Activated naive CD4-positive, alpha-beta T cell treated with anti-CD3 and anti-CD28 coated beads, Interleukin-2, amount 10 ng/mL, durations not matched to agents 7 days and 5 days (primary cell): ENCODE measurements at regions not wholly inside any gene's neighbourhood (a gene's known extent, or its start where the extent isn't known, plus 50 kb on each side); places are given as distances from the start of the nearest gene placed in this dataset.

Source experiments
- CTCF ChIA-PET: fragments of 350-600 bp; sonication (Branson Sonifier 250); formaldehyde crosslinking; loops from one replicate; lab custom pipeline; 2021; ENCODE audit warnings: antibody characterized with exemption; lab: Charles Lee
- DNase-seq: peaks from one replicate; pipeline ENCODE4 v3.0.0-alpha.2; 2020
- H3K27ac Mint-ChIP-seq: one replicate; pipeline ENCODE4 v1.8.0; 2021; ENCODE audit warnings: mild to moderate bottlenecking, moderate library complexity, mixed read lengths
- H3K27me3 Mint-ChIP-seq: one replicate; pipeline ENCODE4 v1.8.0; 2021; ENCODE audit warnings: mild to moderate bottlenecking, mixed read lengths
- H3K36me3 Mint-ChIP-seq: one replicate; pipeline ENCODE4 v1.8.0; 2021; ENCODE audit warnings: mixed read lengths
- H3K4me1 Mint-ChIP-seq: one replicate; pipeline ENCODE4 v1.8.0; 2021; ENCODE audit warnings: mixed read lengths
- H3K4me3 Mint-ChIP-seq: one replicate; pipeline ENCODE4 v1.8.0; 2021; ENCODE audit warnings: mild to moderate bottlenecking, moderate library complexity, mixed read lengths
- H3K9me3 Mint-ChIP-seq: one replicate; pipeline ENCODE4 v1.8.0; 2021; ENCODE audit warnings: mixed read lengths

- no peaks in the 10 kb centered on the region for H3K9me3 Mint-ChIP-seq
- DNase-seq, result no peak
- H3K27ac Mint-ChIP-seq, result no peak overlapping the region
- no peaks in the 10 kb centered on the region for H3K27me3 Mint-ChIP-seq
- H3K4me1 Mint-ChIP-seq, result no peaks in the 10 kb centered on the region
- CTCF ChIA-PET, result no interaction called here
- no peaks in the 10 kb centered on the region for H3K36me3 Mint-ChIP-seq
- no peak overlapping the region for H3K4me3 Mint-ChIP-seq
Observed at GRCh38 chr3:22495241-22495640, 707.9 kb upstream of the UBE2E2 start.

- H3K27me3 Mint-ChIP-seq, result no peaks in the 10 kb centered on the region
- H3K36me3 Mint-ChIP-seq, result no peaks in the 10 kb centered on the region
- no peak overlapping the region for H3K27ac Mint-ChIP-seq
- no peak for DNase-seq
- no peaks in the 10 kb centered on the region for H3K4me1 Mint-ChIP-seq
- H3K4me3 Mint-ChIP-seq, result no peak overlapping the region
- H3K9me3 Mint-ChIP-seq, result no peaks in the 10 kb centered on the region
- CTCF ChIA-PET, result no interaction called here
Observed at GRCh38 chr3:22495791-22496190, 707.3 kb upstream of the UBE2E2 start.

DNA sequence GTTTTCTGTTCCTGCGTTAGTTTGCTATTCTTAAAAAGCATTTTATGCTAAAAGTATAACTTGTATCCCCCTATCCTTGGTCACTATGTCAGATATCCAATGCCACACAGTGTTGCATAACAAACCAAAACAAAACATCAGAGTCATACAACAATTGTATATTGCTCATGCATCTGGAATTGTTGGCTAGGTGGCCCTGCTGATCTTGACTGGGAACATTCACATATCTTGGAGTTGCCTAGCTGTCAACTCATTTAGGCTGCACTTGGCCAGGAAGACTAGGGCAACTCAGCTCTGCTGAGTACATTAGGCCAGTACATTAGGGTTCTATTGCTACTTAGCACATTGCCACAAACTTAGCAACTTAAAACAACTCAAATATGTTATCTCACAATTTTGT lies 706.5 kb upstream of the UBE2E2 start:
- Mint-ChIP-seq H3K9me3 (no peaks in the 10 kb centered on the region), H3K36me3 (no peaks in the 10 kb centered on the region), H3K4me1 (no peaks in the 10 kb centered on the region), H3K27ac (no peak overlapping the region), H3K4me3 (no peak overlapping the region), H3K27me3 (no peaks in the 10 kb centered on the region)
- DNase-seq, result no peak
- CTCF ChIA-PET, result no interaction called here

- no peaks in the 10 kb centered on the region for H3K4me1 Mint-ChIP-seq
- H3K36me3 Mint-ChIP-seq, result no peaks in the 10 kb centered on the region
- no peaks in the 10 kb centered on the region for H3K9me3 Mint-ChIP-seq
- CTCF ChIA-PET, result no interaction called here
- no peak overlapping the region for H3K27ac Mint-ChIP-seq
- H3K4me3 Mint-ChIP-seq, result no peak overlapping the region
- H3K27me3 Mint-ChIP-seq, result no peaks in the 10 kb centered on the region
- no peak for DNase-seq
Observed at GRCh38 chr3:22506871-22507270, 696.3 kb upstream of the UBE2E2 start.

GRCh38 chr3:22507709-22508108 lies 695.4 kb upstream of the UBE2E2 start:
- CTCF ChIA-PET, result no interaction called here
- H3K36me3 Mint-ChIP-seq, result no peaks in the 10 kb centered on the region
- no peaks in the 10 kb centered on the region for H3K4me1 Mint-ChIP-seq
- H3K9me3 Mint-ChIP-seq, result no peaks in the 10 kb centered on the region
- no peak overlapping the region for H3K4me3 Mint-ChIP-seq
- no peaks in the 10 kb centered on the region for H3K27me3 Mint-ChIP-seq
- no peak overlapping the region for H3K27ac Mint-ChIP-seq
- DNase-seq, result no peak

GRCh38 chr3:22523925-22524324 lies 679.2 kb upstream of the UBE2E2 start:
- Mint-ChIP-seq H3K27me3 (no peaks in the 10 kb centered on the region), H3K27ac (no peak overlapping the region), H3K4me1 (no peaks in the 10 kb centered on the region), H3K4me3 (no peak overlapping the region), H3K36me3 (no peaks in the 10 kb centered on the region), H3K9me3 (peaks cover 4% of the 10 kb centered on the region)
- CTCF ChIA-PET, result no interaction called here
- DNase-seq, result no peak

GRCh38 chr3:22526266-22526837 lies 676.8 kb upstream of the UBE2E2 start:
- H3K4me1 Mint-ChIP-seq, result no peaks in the 10 kb centered on the region
- H3K36me3 Mint-ChIP-seq, result no peaks in the 10 kb centered on the region
- no peak for DNase-seq
- H3K4me3 Mint-ChIP-seq, result no peak overlapping the region
- H3K27me3 Mint-ChIP-seq, result no peaks in the 10 kb centered on the region
- CTCF ChIA-PET, result no interaction called here
- H3K27ac Mint-ChIP-seq, result no peak overlapping the region
- H3K9me3 Mint-ChIP-seq, result peaks cover 4% of the 10 kb centered on the region

- no peaks in the 10 kb centered on the region for H3K4me1 Mint-ChIP-seq
- CTCF ChIA-PET, result no interaction called here
Observed at GRCh38 chr3:22536541-22536940, 666.6 kb upstream of the UBE2E2 start.

DNA sequence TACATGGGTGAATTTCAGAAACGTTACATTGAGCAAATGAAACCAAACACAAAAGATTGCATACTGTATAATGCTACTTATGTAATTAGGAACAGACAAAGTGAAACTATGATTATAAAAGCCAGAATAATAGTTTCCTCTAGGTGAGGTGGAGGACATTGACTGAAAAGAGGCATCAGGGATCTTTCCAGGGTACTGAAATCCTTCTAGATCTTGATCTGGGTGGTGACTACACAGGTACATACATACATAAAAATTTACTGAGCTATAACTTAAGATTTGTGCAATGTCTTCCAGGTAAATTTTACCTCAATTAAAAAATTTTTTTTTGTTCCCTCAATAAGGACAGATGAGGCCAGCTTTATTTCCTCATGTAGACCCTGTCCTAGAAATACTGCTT lies 665.6 kb upstream of the UBE2E2 start:
- H3K27me3 Mint-ChIP-seq, result no peaks in the 10 kb centered on the region
- no peak overlapping the region for H3K27ac Mint-ChIP-seq
- no peaks in the 10 kb centered on the region for H3K36me3 Mint-ChIP-seq
- CTCF ChIA-PET, result no interaction called here
- no peak for DNase-seq
- H3K9me3 Mint-ChIP-seq, result peaks cover 9% of the 10 kb centered on the region
- H3K4me1 Mint-ChIP-seq, result no peaks in the 10 kb centered on the region
- H3K4me3 Mint-ChIP-seq, result no peak overlapping the region

More at GRCh38 chr3:22536541-22536940, 666.6 kb upstream of the UBE2E2 start:
- H3K36me3 Mint-ChIP-seq, result no peaks in the 10 kb centered on the region
- H3K4me3 Mint-ChIP-seq, result no peak overlapping the region
- no peak overlapping the region for H3K27ac Mint-ChIP-seq
- peaks cover 8% of the 10 kb centered on the region for H3K9me3 Mint-ChIP-seq
- no peaks in the 10 kb centered on the region for H3K27me3 Mint-ChIP-seq
- DNase-seq, result no peak

DNA sequence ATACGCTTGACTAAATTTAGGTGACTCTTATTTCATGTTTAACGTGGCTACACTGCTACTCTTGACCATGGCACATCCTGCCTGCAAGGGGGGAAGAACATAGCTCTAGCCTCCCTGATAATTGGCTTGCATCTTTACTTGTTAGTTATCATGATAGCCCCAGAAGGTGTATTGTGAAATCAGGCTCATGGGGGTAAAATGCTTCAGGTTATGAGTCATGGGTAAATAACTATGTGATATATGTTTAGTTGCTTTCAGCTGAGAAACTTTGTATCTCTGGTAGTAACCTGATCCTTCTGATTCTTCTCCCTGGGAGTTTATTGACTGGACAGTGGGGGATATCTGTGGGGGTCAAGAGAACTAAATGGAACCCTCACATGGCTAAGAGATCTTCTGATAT lies 660.8 kb upstream of the UBE2E2 start:
- CTCF ChIA-PET, result no interaction called here
- Mint-ChIP-seq H3K4me3 (no peak overlapping the region), H3K9me3 (peaks cover 9% of the 10 kb centered on the region), H3K27me3 (no peaks in the 10 kb centered on the region), H3K27ac (no peak overlapping the region), H3K36me3 (no peaks in the 10 kb centered on the region), H3K4me1 (no peaks in the 10 kb centered on the region)
- no peak for DNase-seq

DNA sequence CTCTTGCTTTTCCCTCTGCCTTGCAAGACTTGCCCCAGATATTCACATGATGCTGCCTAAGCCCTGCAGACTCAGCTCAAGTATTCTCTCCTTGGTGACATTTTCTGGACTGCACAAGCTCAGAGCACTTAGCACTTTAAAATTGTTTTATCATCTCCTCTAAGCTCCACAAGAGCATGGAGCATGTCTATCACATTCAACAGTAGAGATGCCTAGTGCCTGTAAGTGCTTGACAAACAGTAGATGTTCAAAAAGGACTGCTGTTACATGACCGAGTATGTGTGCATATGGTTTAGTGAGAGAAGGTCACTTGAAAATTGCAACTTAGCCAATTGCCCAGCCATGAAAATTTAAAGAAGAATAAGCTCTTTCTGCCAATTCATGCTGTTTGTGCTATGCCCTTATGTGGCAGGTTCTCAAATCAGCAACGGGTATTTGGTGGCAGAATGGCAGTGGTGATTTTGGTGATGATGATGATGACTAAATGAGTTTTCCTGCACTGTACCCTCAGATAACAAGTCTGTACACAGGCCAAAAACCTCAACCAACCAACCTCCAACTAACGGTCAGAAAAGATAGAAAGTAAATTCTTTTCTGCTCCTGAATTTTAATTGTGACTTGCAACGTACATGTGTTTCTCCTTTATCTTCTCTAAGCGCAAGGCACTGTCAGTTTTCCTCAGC lies 647.2 kb upstream of the UBE2E2 start:
- no peak for DNase-seq
- Mint-ChIP-seq H3K27ac (no peak overlapping the region), H3K9me3 (no peaks in the 10 kb centered on the region), H3K27me3 (no peaks in the 10 kb centered on the region), H3K36me3 (no peaks in the 10 kb centered on the region), H3K4me3 (no peak overlapping the region), H3K4me1 (no peaks in the 10 kb centered on the region)
- CTCF ChIA-PET, result no interaction called here

DNA sequence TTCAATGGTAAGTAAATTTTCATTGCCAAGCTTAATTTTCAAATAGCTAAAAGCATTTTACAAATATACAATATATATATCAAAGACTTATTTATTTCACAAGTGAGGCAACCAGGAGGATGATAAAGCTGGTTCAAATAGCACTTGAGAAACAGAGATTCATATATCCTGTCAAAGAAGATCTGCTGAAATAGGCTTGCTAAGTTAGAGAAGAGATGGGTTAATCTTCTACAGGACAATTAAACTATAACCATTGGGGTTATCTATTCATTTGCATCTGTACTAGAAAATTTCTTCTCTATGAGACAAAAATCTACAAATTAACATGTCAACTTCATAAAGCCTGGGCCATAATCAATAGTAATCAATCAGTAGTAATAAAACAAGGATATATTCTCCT lies 637.7 kb upstream of the UBE2E2 start:
- no peak for DNase-seq
- Mint-ChIP-seq H3K27ac (no peak overlapping the region), H3K4me1 (no peaks in the 10 kb centered on the region), H3K9me3 (no peaks in the 10 kb centered on the region), H3K4me3 (no peak overlapping the region), H3K36me3 (no peaks in the 10 kb centered on the region), H3K27me3 (peaks cover 8% of the 10 kb centered on the region)
- CTCF ChIA-PET, result interaction anchor here (1.7 kb wide), 1 partner anchor 21 kb away, joined by 6 read pairs; no protein-coding TSS in a partner anchor

DNA sequence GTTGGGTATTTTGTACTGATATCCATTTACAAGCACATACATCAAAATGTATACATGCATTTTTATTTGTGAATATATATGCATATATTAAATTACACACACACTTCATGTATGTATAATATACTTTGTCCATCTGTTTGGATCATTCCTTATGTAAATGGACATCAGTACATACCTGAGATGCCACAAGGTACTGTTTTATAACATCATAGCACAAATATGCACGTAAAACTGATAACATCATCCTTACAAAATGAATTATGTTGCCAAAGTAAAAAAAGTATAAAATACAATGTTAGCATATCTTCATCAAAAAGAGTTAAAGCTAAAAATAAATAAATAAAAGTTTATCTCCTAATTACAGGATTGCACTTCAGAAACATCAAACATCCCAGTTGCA lies 634.8 kb upstream of the UBE2E2 start:
- Mint-ChIP-seq H3K4me3 (no peak overlapping the region), H3K9me3 (no peaks in the 10 kb centered on the region), H3K27ac (no peak overlapping the region), H3K27me3 (peaks cover 8% of the 10 kb centered on the region), H3K36me3 (no peaks in the 10 kb centered on the region), H3K4me1 (no peaks in the 10 kb centered on the region)
- DNase-seq, result no peak
- CTCF ChIA-PET, result no interaction called here

- Mint-ChIP-seq H3K9me3 (no peaks in the 10 kb centered on the region), H3K27me3 (peaks cover under 1% of the 10 kb centered on the region), H3K27ac (no peak overlapping the region), H3K4me3 (no peak overlapping the region), H3K4me1 (no peaks in the 10 kb centered on the region), H3K36me3 (no peaks in the 10 kb centered on the region)
- DNase-seq, result no peak
- CTCF ChIA-PET, result no interaction called here
Observed at GRCh38 chr3:22569570-22569969, 633.6 kb upstream of the UBE2E2 start.

DNA sequence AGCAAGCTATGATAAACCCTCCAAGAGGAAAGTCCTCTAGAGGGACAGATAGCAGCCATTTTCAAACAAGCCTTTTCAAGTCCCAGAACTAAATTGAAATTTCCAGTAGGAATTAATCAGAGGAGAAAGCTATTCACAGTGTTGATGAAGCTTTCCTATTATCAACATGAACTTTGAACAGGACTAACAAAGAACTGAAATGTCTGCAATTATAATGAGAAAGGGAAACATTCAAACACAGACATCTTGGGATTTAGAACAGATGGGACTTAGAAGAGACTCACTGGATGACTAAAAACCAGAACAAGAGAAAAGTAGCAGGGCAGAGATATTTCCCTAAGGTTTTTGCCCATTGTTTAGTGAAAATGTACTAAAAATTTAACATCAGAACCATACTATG lies 622.1 kb upstream of the UBE2E2 start:
- Mint-ChIP-seq H3K9me3 (no peaks in the 10 kb centered on the region), H3K27ac (no peak overlapping the region), H3K4me3 (no peak overlapping the region), H3K36me3 (no peaks in the 10 kb centered on the region), H3K27me3 (no peaks in the 10 kb centered on the region), H3K4me1 (no peaks in the 10 kb centered on the region)
- no peak for DNase-seq
- CTCF ChIA-PET, result no interaction called here
